GM23248 (cell line): ENCODE measurements at regions not wholly inside any gene's neighbourhood (a gene's known extent, or its start where the extent isn't known, plus 50 kb on each side); places are given as distances from the start of the nearest gene placed in this dataset.

Experiments
- DNase-seq: peaks from one replicate; pipeline ENCODE4 v3.0.0-alpha.2; 2015
- H2AFZ ChIP-seq: fragments of 200-600 bp; sonication (generic); 2 replicates; pipeline ENCODE4 v1.6.1; 2016; ENCODE audit warnings: antibody characterized with exemption
- H3F3A ChIP-seq: fragments of 200-600 bp; sonication (generic); 2 replicates; pipeline ENCODE4 v1.6.1; 2016; ENCODE audit warnings: mild to moderate bottlenecking, antibody characterized with exemption, mixed run types; ENCODE audit not compliant: insufficient read depth
- H3K27ac ChIP-seq: fragments of 200-600 bp; sonication (generic); 2 replicates; pipeline ENCODE4 v1.5.1; 2016; ENCODE audit warnings: mild to moderate bottlenecking
- H3K27me3 ChIP-seq: fragments of 200-600 bp; sonication (generic); replicated peaks from 2 replicates; pipeline ENCODE4 v1.6.1; 2016; ENCODE audit warnings: mild to moderate bottlenecking; ENCODE audit not compliant: insufficient read depth
- H3K36me3 ChIP-seq: fragments of 200-600 bp; sonication (generic); 2 replicates; pipeline ENCODE4 v1.6.1; 2016; ENCODE audit warnings: low read depth, mild to moderate bottlenecking
- H3K4me1 ChIP-seq: fragments of 200-600 bp; sonication (generic); 2 replicates; pipeline ENCODE4 v1.6.1; 2016; ENCODE audit warnings: mild to moderate bottlenecking; ENCODE audit not compliant: insufficient read depth
- H3K4me2 ChIP-seq: fragments of 200-600 bp; sonication (generic); one replicate; pipeline ENCODE4 v1.6.1; 2016; ENCODE audit warnings: mild to moderate bottlenecking; ENCODE audit not compliant: unreplicated experiment
- H3K4me3 ChIP-seq: fragments of 200-600 bp; sonication (generic); 2 replicates; pipeline ENCODE4 v1.5.1; 2016; ENCODE audit warnings: mild to moderate bottlenecking
- H3K79me2 ChIP-seq: fragments of 200-600 bp; sonication (generic); 2 replicates; pipeline ENCODE4 v1.6.1; 2016; ENCODE audit warnings: mild to moderate bottlenecking; ENCODE audit not compliant: insufficient read depth
- H3K9ac ChIP-seq: fragments of 200-600 bp; sonication (generic); 2 replicates; pipeline ENCODE4 v1.6.1; 2016; ENCODE audit warnings: mild to moderate bottlenecking
- H3K9me2 ChIP-seq: fragments of 200-600 bp; sonication (generic); 2 replicates; pipeline ENCODE4 v1.6.1; 2016; ENCODE audit warnings: mixed run types, mild to moderate bottlenecking, moderate library complexity; ENCODE audit not compliant: insufficient read depth
- H3K9me3 ChIP-seq: fragments of 200-600 bp; sonication (generic); one replicate; pipeline ENCODE4 v1.6.1; 2017; ENCODE audit warnings: low read depth
- H4K20me1 ChIP-seq: fragments of 200-600 bp; sonication (generic); 2 replicates; pipeline ENCODE4 v1.6.0; 2016; ENCODE audit not compliant: insufficient read depth
- EZH2 ChIP-seq: fragments of 200-600 bp; sonication (generic); IDR thresholded peaks from 2 replicates; pipeline ENCODE4 v1.6.1; 2018; ENCODE audit warnings: antibody characterized with exemption, mild to moderate bottlenecking; ENCODE audit not compliant: insufficient read depth, poor library complexity, severe bottlenecking
- EZH2phosphoT487 ChIP-seq: fragments of 200-600 bp; sonication (generic); IDR thresholded peaks from 2 replicates; pipeline ENCODE4 v1.6.1; 2018; ENCODE audit warnings: antibody characterized with exemption, moderate library complexity, mild to moderate bottlenecking, low read depth; ENCODE audit not compliant: insufficient read depth
- WGBS, 2 experiments: methylation state at CpG; one replicate each; pipeline ENCODE4 v1.1.6; 2015 to 2017; ENCODE audit warnings: low lambda C conversion rate in 2 of 2, low coverage in 1 of 2; ENCODE audit errors: missing lambda C conversion rate in 2 of 2; 5-methylcytosine and 5-hydroxymethylcytosine counted together
- in situ Hi-C: fragments of 300-500 bp; cut with MboI; formaldehyde crosslinking; loops from 2 replicates; pipeline ENCODE4 v1.15.0; 2020

DNA sequence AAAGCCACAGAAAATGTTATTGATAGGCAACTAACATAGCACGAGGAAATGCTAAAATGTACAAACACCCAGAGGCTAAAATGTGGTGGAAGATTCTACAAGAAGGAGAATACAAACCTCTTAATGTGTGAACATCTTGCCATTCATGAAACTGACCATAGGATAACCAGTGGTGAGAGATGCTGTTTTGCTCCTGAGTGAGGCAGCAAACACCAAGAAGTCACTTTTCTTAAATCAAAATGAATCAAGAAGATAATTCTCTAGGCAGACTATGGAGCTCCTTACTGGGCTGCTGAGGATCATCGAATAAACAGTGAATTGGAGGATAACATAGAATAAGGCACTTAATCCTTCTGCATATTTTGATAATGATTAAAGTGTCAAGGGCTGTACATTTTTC is 375.4 kb upstream of the SLITRK6 start:
- no peaks in the 10 kb centered on the region for H3K4me1 ChIP-seq
- H3K36me3 ChIP-seq = no peaks in the 10 kb centered on the region
- no peaks in the 10 kb centered on the region for H3F3A ChIP-seq
- TF ChIP-seq EZH2 = no peak
- TF ChIP-seq EZH2phosphoT487 = no peak
- H3K27me3 ChIP-seq = no peaks in the 10 kb centered on the region
- no peak overlapping the region for H3K9ac ChIP-seq
- no peak overlapping the region for H2AFZ ChIP-seq
- DNase-seq = no peak
- no peak overlapping the region for H3K4me3 ChIP-seq
- 20 to 23% methylated on average over 2 of the region's 2 CpGs for WGBS, 2 experiments
- no peaks in the 10 kb centered on the region for H3K9me3 ChIP-seq
- no peaks in the 10 kb centered on the region for H3K9me2 ChIP-seq
- in situ Hi-C loops = no loop called here
- H3K27ac ChIP-seq = no peak overlapping the region
- no peak overlapping the region for H3K4me2 ChIP-seq
- no peaks in the 10 kb centered on the region for H4K20me1 ChIP-seq
- H3K79me2 ChIP-seq = no peaks in the 10 kb centered on the region

DNA sequence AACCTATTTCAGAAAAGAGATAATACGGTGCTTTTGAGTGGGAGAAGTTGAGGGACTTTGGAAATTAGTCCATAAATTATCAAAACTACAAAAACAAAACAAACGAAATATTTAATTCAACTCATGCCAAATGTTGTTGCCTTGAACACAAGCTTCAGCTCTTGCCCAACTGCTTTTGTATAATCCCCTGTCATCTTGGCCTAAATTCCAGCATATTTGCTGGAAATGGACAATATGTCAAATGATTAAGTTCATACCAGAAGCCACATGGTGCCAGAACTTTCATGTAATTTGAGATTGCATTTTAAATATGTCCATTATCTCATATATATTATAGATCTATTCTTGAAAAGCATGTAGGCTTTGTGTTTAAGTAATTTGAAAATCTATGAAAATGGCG is 373.7 kb upstream of the SLITRK6 start:
- Histone ChIP-seq H3K27ac (no peak overlapping the region), H3K79me2 (no peaks in the 10 kb centered on the region), H3K9me3 (no peaks in the 10 kb centered on the region), H3K4me2 (no peak overlapping the region), H3K27me3 (no peaks in the 10 kb centered on the region), H3K4me3 (no peak overlapping the region), H3K9me2 (no peaks in the 10 kb centered on the region), H2AFZ (no peak overlapping the region), H3F3A (no peaks in the 10 kb centered on the region), H3K36me3 (no peaks in the 10 kb centered on the region), H4K20me1 (no peaks in the 10 kb centered on the region), H3K4me1 (no peaks in the 10 kb centered on the region), H3K9ac (no peak overlapping the region)
- in situ Hi-C loops = no loop called here
- TF ChIP-seq EZH2 (no peak), EZH2phosphoT487 (no peak)
- no peak for DNase-seq
- 21% methylated on average over 3 of the region's 3 CpGs for WGBS, 2 experiments

DNA sequence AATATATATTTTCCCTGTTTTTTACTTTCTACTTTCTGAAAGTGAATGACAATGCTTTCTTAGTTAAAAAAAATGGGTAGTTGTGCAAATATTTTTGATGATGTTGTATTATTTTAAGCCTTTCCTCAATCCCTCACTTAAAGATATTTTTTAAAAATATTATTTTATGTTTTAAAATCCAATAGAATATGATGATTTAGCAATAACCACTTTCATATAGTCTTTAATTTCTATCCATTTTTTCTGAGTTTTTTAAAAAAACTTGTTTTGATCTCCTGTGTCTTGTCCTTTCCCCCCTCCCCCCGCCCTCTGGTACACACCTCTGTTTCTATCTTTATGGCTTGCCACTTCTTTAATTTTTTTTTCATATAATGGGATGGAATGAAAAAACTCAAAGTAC is 362.0 kb upstream of the SLITRK6 start:
- Histone ChIP-seq H3K9me3 (no peaks in the 10 kb centered on the region), H3K27ac (no peak overlapping the region), H3K4me2 (no peak overlapping the region), H3K9me2 (no peaks in the 10 kb centered on the region), H3F3A (no peaks in the 10 kb centered on the region), H4K20me1 (no peaks in the 10 kb centered on the region), H3K79me2 (no peaks in the 10 kb centered on the region), H2AFZ (no peak overlapping the region), H3K4me1 (no peaks in the 10 kb centered on the region), H3K27me3 (no peaks in the 10 kb centered on the region), H3K9ac (no peak overlapping the region), H3K36me3 (no peaks in the 10 kb centered on the region), H3K4me3 (no peak overlapping the region)
- WGBS, 2 experiments = 0% methylated on average over 1 of the region's 1 CpG
- DNase-seq = no peak
- in situ Hi-C loops = no loop called here
- TF ChIP-seq EZH2 = no peak
- TF ChIP-seq EZH2phosphoT487 = no peak

DNA sequence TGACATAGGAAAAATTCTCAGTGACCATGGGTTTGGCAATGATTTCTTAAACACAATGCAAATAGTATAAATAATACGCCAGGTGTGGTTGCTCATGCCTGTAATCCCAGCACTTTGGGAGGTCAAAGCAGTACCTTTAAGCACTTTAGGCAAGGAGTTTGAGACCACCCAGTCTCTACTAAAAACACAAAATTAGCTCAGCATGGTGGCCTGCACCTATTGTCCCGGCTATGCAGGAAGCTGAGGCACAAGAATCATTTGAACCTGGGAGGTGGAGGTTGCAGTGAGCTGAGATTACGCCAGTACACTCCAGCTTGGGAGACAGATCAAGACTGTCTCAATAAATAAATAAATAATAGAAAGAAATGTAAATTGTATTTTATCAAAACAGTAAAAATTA is 356.5 kb upstream of the SLITRK6 start:
- WGBS, 2 experiments = 36 to 46% methylated on average over 3 of the region's 3 CpGs

DNA sequence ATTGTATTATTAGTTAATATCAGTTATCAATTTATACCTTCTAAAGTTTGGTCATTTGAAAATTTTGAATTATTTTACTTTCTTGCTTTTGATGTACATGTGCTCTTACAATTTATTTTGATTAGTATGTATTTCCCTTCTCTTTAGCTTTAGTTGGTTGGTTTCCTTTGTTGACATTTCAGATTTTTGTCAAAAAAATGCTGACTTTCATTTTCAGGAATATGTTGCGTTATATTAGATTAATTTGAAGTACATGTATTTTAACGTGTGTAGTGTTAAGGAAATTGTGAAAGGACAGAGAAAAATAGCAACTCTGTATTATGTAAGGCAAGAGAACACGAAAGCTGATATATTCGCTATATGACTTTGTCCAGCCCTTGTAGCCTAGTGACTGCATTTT is 342.9 kb upstream of the SLITRK6 start:
- H3K27ac ChIP-seq = no peak overlapping the region

More for the DNA sequence above, 356.5 kb upstream of the SLITRK6 start:
- Histone ChIP-seq H3K4me1 (no peaks in the 10 kb centered on the region), H3K4me3 (no peak overlapping the region), H2AFZ (no peak overlapping the region), H3K9ac (no peak overlapping the region), H3K4me2 (no peak overlapping the region), H3K27me3 (no peaks in the 10 kb centered on the region), H3K79me2 (no peaks in the 10 kb centered on the region), H3K9me2 (no peaks in the 10 kb centered on the region), H3K27ac (no peak overlapping the region), H3K9me3 (no peaks in the 10 kb centered on the region), H4K20me1 (no peaks in the 10 kb centered on the region), H3F3A (no peaks in the 10 kb centered on the region), H3K36me3 (no peaks in the 10 kb centered on the region)
- no peak for TF ChIP-seq EZH2
- TF ChIP-seq EZH2phosphoT487 = no peak
- in situ Hi-C loops = no loop called here
- no peak for DNase-seq

More for the DNA sequence above, 342.9 kb upstream of the SLITRK6 start:
- 42 to 53% methylated on average over 4 of the region's 4 CpGs for WGBS, 2 experiments
- no peak for DNase-seq
- Histone ChIP-seq H3K79me2 (no peaks in the 10 kb centered on the region), H3K4me1 (no peaks in the 10 kb centered on the region), H3K4me3 (no peak overlapping the region), H2AFZ (no peak overlapping the region), H3K27me3 (no peaks in the 10 kb centered on the region), H4K20me1 (no peaks in the 10 kb centered on the region), H3K36me3 (no peaks in the 10 kb centered on the region), H3F3A (no peaks in the 10 kb centered on the region), H3K9me2 (no peaks in the 10 kb centered on the region), H3K9ac (no peak overlapping the region), H3K4me2 (no peak overlapping the region), H3K9me3 (peaks cover 4% of the 10 kb centered on the region)
- in situ Hi-C loops = no loop called here
- TF ChIP-seq EZH2phosphoT487 (no peak), EZH2 (no peak)
